H9 (cell line): ENCODE measurements at regions not wholly inside any gene's neighbourhood (a gene's known extent, or its start where the extent isn't known, plus 50 kb on each side); places are given as distances from the start of the nearest gene placed in this dataset.

Experiments used
- DNase-seq: peaks from one replicate; pipeline ENCODE4 v3.0.0-alpha.2; 2017
- H2AFZ ChIP-seq: one replicate; pipeline ENCODE4 v1.6.1; 2013; ENCODE audit warnings: mild to moderate bottlenecking, low read length, control low read depth, moderate library complexity
- H2AK5ac ChIP-seq: 2 replicates; pipeline ENCODE4 v1.6.1; 2013; ENCODE audit warnings: low read length, control low read depth, mixed read lengths; ENCODE audit not compliant: insufficient read length
- H2BK120ac ChIP-seq: one replicate; pipeline ENCODE4 v1.6.1; 2013; ENCODE audit warnings: low read depth, mild to moderate bottlenecking, low read length, control low read depth, inconsistent platforms; ENCODE audit not compliant: poor library complexity, severe bottlenecking
- H2BK12ac ChIP-seq: 2 replicates; pipeline ENCODE4 v1.6.1; 2013; ENCODE audit warnings: low read length, control low read depth, mixed read lengths, low read depth; ENCODE audit not compliant: insufficient read length
- H2BK15ac ChIP-seq: 2 replicates; pipeline ENCODE4 v1.6.1; 2013; ENCODE audit warnings: low read depth, low read length, control low read depth
- H2BK20ac ChIP-seq: one replicate; pipeline ENCODE4 v1.6.1; 2013; ENCODE audit warnings: low read depth, mild to moderate bottlenecking, low read length, control low read depth, inconsistent platforms; ENCODE audit not compliant: poor library complexity, severe bottlenecking
- H2BK5ac ChIP-seq: 2 replicates; pipeline ENCODE4 v1.6.1; 2013; ENCODE audit warnings: low read length, control low read depth, mixed read lengths; ENCODE audit not compliant: insufficient read length
- H3K14ac ChIP-seq: 2 replicates; pipeline ENCODE4 v1.6.1; 2013; ENCODE audit warnings: low read length, control low read depth; ENCODE audit not compliant: insufficient read depth
- H3K18ac ChIP-seq: 2 replicates; pipeline ENCODE4 v1.6.1; 2013; ENCODE audit warnings: low read depth, mild to moderate bottlenecking, mixed read lengths, low read length, control low read depth; ENCODE audit not compliant: insufficient read length
- H3K23ac ChIP-seq: 2 replicates; pipeline ENCODE4 v1.6.1; 2013; ENCODE audit warnings: low read length, control low read depth, mixed read lengths, low read depth; ENCODE audit not compliant: insufficient read length
- H3K23me2 ChIP-seq: 2 replicates; pipeline ENCODE4 v1.6.1; 2013; ENCODE audit warnings: low read depth, mild to moderate bottlenecking, mixed read lengths, low read length, control low read depth; ENCODE audit not compliant: insufficient read length, poor library complexity, severe bottlenecking
- H3K27ac ChIP-seq: 2 replicates; pipeline ENCODE4 v1.5.1; 2013; ENCODE audit warnings: low read length, control low read depth, mixed read lengths, low read depth; ENCODE audit not compliant: insufficient read length
- H3K27me3 ChIP-seq: 2 replicates; pipeline ENCODE4 v1.6.1; 2013; ENCODE audit warnings: low read length, control low read depth, inconsistent platforms; ENCODE audit not compliant: insufficient read depth
- H3K4ac ChIP-seq: 2 replicates; pipeline ENCODE4 v1.6.1; 2013; ENCODE audit warnings: low read depth, mild to moderate bottlenecking, control low read depth, inconsistent platforms, low read length, moderate library complexity
- H3K4me1 ChIP-seq: 2 replicates; pipeline ENCODE4 v1.6.1; 2013; ENCODE audit warnings: low read length, control low read depth, inconsistent platforms; ENCODE audit not compliant: insufficient read depth
- H3K4me2 ChIP-seq: 2 replicates; pipeline ENCODE4 v1.6.1; 2013; ENCODE audit warnings: low read length, control low read depth, mixed read lengths; ENCODE audit not compliant: insufficient read length, insufficient read depth
- H3K56ac ChIP-seq: 2 replicates; pipeline ENCODE4 v1.6.1; 2013; ENCODE audit warnings: low read depth, mild to moderate bottlenecking, mixed read lengths, low read length, control low read depth; ENCODE audit not compliant: insufficient read length
- H3K79me1 ChIP-seq: 2 replicates; pipeline ENCODE4 v1.6.1; 2013; ENCODE audit warnings: low read depth, mild to moderate bottlenecking, moderate library complexity, low read length, control low read depth, inconsistent platforms; ENCODE audit not compliant: insufficient read depth, poor library complexity, severe bottlenecking
- H3K79me2 ChIP-seq: 2 replicates; pipeline ENCODE4 v1.6.1; 2013; ENCODE audit warnings: low read length, control low read depth, inconsistent platforms; ENCODE audit not compliant: insufficient read depth
- H3K9ac ChIP-seq: 2 replicates; pipeline ENCODE4 v1.6.1; 2013; ENCODE audit warnings: low read length, control low read depth, mixed read lengths; ENCODE audit not compliant: insufficient read length; ENCODE audit errors: extremely low read depth
- H3K9me3 ChIP-seq: one replicate; pipeline ENCODE4 v1.6.1; 2013; ENCODE audit warnings: low read depth, low read length, inconsistent platforms; ENCODE audit not compliant: control insufficient read depth
- H3T11ph ChIP-seq: one replicate; pipeline ENCODE4 v1.6.1; 2013; ENCODE audit warnings: mild to moderate bottlenecking, low read length, control low read depth, inconsistent platforms
- H4K20me1 ChIP-seq: one replicate; pipeline ENCODE4 v1.6.1; 2013; ENCODE audit not compliant: control insufficient read depth, insufficient read length, insufficient read depth
- H4K5ac ChIP-seq: 2 replicates; pipeline ENCODE4 v1.6.1; 2013; ENCODE audit warnings: low read depth, mild to moderate bottlenecking, mixed read lengths, low read length, control low read depth; ENCODE audit not compliant: insufficient read length
- H4K8ac ChIP-seq: replicated peaks from 2 replicates; pipeline ENCODE4 v1.6.1; 2013; ENCODE audit warnings: low read length, control low read depth, mixed read lengths, low read depth; ENCODE audit not compliant: insufficient read length
- H4K91ac ChIP-seq: 2 replicates; pipeline ENCODE4 v1.6.1; 2013; ENCODE audit warnings: low read depth, mild to moderate bottlenecking, moderate library complexity, mixed read lengths, low read length, control low read depth; ENCODE audit not compliant: insufficient read length
- H3K27ac Mint-ChIP-seq, 3 experiments: 2 replicates in 2 of 3; 3 replicates in 1 of 3; pipeline ENCODE4 v1.8.0; 2020 to 2021; ENCODE audit warnings: mixed read lengths in 3 of 3, mild to moderate bottlenecking in 1 of 3, moderate library complexity in 1 of 3
- H3K27me3 Mint-ChIP-seq: 2 replicates; pipeline ENCODE4 v1.8.0; 2021; ENCODE audit warnings: low read depth, mild to moderate bottlenecking, moderate library complexity, mixed read lengths
- H3K36me3 Mint-ChIP-seq, 3 experiments: 2 replicates in 2 of 3; 3 replicates in 1 of 3; pipeline ENCODE4 v1.8.0; 2020 to 2021; ENCODE audit warnings: low read depth in 3 of 3, mixed read lengths in 3 of 3; ENCODE audit not compliant: insufficient read depth in 1 of 3
- H3K4me1 Mint-ChIP-seq, 2 experiments: 2 replicates each; pipeline ENCODE4 v1.8.0; 2020; ENCODE audit warnings: mixed read lengths in 2 of 2
- H3K4me3 Mint-ChIP-seq, 2 experiments: 2 replicates in 1 of 2; 3 replicates in 1 of 2; pipeline ENCODE4 v1.8.0; 2020 to 2021; ENCODE audit warnings: mild to moderate bottlenecking in 2 of 2, mixed read lengths in 2 of 2, moderate library complexity in 1 of 2
- H3K9me3 Mint-ChIP-seq, 2 experiments: 2 replicates in 1 of 2; 3 replicates in 1 of 2; pipeline ENCODE4 v1.8.0; 2020; ENCODE audit warnings: mild to moderate bottlenecking in 2 of 2, mixed read lengths in 2 of 2, moderate library complexity in 1 of 2
- WGBS: extraction: QIAGEN DNeasy Blood & Tissue Kit; methylation state at CpG from one replicate; pipeline ENCODE4 v1.1.7; 2013; ENCODE audit warnings: missing lambda C conversion rate, low lambda C conversion rate, mixed read lengths; ENCODE audit not compliant: insufficient read length; ENCODE audit errors: extremely low coverage; 5-methylcytosine and 5-hydroxymethylcytosine counted together
- TF ChIP-seq, protein P1 (sequence below): fragments of 200-600 bp; sonication (generic); conservative IDR thresholded peaks from 3 replicates; pipeline ENCODE4 v1.8.0; 2021; ENCODE audit warnings: antibody characterized with exemption, mild to moderate bottlenecking

DNA sequence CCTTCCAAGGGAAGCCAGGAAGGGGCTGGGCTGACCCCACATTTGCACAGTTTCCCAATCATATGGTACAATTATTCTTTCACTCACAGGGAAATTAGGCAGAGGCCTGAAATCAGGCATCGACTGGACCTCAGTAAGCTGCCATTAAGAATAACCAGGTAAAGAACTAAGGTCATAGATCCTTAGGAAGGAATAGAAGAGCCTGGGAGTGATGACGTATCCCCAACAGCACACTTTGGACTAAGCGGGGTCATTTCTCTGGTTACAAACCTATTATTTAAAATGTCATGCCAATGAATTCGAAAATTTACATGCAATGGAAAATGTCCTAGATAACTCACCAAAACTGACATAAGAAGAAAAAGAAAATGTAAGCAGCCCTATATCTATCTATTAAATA lies 118.2 kb downstream of the BRD1 start:
- no peaks in the 10 kb centered on the region for H3K79me1 ChIP-seq
- TF ChIP-seq, protein P1, sequence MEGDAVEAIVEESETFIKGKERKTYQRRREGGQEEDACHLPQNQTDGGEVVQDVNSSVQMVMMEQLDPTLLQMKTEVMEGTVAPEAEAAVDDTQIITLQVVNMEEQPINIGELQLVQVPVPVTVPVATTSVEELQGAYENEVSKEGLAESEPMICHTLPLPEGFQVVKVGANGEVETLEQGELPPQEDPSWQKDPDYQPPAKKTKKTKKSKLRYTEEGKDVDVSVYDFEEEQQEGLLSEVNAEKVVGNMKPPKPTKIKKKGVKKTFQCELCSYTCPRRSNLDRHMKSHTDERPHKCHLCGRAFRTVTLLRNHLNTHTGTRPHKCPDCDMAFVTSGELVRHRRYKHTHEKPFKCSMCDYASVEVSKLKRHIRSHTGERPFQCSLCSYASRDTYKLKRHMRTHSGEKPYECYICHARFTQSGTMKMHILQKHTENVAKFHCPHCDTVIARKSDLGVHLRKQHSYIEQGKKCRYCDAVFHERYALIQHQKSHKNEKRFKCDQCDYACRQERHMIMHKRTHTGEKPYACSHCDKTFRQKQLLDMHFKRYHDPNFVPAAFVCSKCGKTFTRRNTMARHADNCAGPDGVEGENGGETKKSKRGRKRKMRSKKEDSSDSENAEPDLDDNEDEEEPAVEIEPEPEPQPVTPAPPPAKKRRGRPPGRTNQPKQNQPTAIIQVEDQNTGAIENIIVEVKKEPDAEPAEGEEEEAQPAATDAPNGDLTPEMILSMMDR = no peak
- H4K8ac ChIP-seq = no peak overlapping the region
- H2AFZ ChIP-seq = no peak overlapping the region
- H3K27me3 ChIP-seq = no peaks in the 10 kb centered on the region
- H3K23me2 ChIP-seq = no peaks in the 10 kb centered on the region
- no peaks in the 10 kb centered on the region for H3K79me2 ChIP-seq
- H3K4ac ChIP-seq = no peak overlapping the region
- no peak overlapping the region for H4K91ac ChIP-seq
- no peak overlapping the region for H3K14ac ChIP-seq
- H2BK5ac ChIP-seq = no peak overlapping the region
- H3K9me3 ChIP-seq = no peaks in the 10 kb centered on the region
- H3K4me1 ChIP-seq = no peaks in the 10 kb centered on the region
- H3K23ac ChIP-seq = no peak overlapping the region
- no peak overlapping the region for H2BK120ac ChIP-seq
- no peak overlapping the region for H2BK12ac ChIP-seq
- WGBS = no CpG with 5 or more reads among the region's 4 CpGs
- Mint-ChIP-seq H3K27me3 (peaks cover 47% of the 10 kb centered on the region), H3K4me3 (no peak overlapping the region), H3K4me1 (peaks cover 0 to 3% of the 10 kb centered on the region in 2 experiments; a peak in 1 of 4 replicates), H3K27ac (no peak overlapping the region), H3K9me3 (peaks cover 0 to 6% of the 10 kb centered on the region in 2 experiments; a peak in 2 of 5 replicates), H3K36me3 (no peaks in the 10 kb centered on the region)
- H3K9ac ChIP-seq = no peak overlapping the region
- no peak overlapping the region for H4K5ac ChIP-seq
- no peak overlapping the region for H3K18ac ChIP-seq
- no peak overlapping the region for H3K27ac ChIP-seq
- no peak overlapping the region for H3K4me2 ChIP-seq
- no peak for DNase-seq
- H2BK15ac ChIP-seq = no peak overlapping the region
- H2AK5ac ChIP-seq = no peak overlapping the region
- no peak overlapping the region for H3T11ph ChIP-seq
- H3K56ac ChIP-seq = no peak overlapping the region
- no peaks in the 10 kb centered on the region for H4K20me1 ChIP-seq
- no peak overlapping the region for H2BK20ac ChIP-seq
